ENCODE measurements at regions not wholly inside any gene's neighbourhood (a gene's known extent, or its start where the extent isn't known, plus 50 kb on each side); places are given as distances from the start of the nearest gene placed in this dataset.
A peak's percentile ranks its signal among the peaks of the same experiment; 100 is the strongest.

DNA sequence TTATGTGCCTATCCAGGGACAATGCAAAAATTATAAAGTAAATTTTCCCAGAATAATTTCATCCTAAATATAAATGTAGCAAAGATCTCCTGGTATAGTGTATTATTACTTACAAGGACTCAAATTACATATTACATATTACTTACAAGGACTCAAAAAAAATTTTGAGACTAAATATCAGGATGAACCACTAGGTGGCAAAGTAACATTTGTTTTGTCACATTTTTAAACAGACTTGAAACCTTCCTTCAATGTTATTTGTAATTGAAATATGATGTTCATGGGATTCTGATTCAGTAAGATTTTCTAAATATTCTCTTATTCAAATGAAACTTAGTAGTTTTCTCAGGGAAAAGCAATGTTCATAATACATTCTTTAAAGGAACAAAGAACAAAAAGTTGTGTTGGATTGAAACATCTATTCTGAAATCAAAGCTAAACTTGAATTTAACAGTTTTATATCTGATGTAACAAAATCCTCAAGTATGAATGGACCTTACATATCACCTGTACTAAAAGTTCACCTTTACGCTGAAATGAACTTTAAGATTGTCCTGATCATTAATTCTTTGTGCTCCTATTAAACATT is 74.3 kb upstream of the GNAI1 start:
- TF ChIP-seq CTCF (IDR thresholded peaks at IDR 0.05) (peak; percentile 17 to 64 (median 52)), POLR2A (IDR thresholded peaks at IDR 0.05) (no peak)

Measured in prostate gland (tissue), 2 donors.